ENCODE measurements at regions not wholly inside any gene's neighbourhood (a gene's known extent, or its start where the extent isn't known, plus 50 kb on each side); places are given as distances from the start of the nearest gene placed in this dataset.

DNA sequence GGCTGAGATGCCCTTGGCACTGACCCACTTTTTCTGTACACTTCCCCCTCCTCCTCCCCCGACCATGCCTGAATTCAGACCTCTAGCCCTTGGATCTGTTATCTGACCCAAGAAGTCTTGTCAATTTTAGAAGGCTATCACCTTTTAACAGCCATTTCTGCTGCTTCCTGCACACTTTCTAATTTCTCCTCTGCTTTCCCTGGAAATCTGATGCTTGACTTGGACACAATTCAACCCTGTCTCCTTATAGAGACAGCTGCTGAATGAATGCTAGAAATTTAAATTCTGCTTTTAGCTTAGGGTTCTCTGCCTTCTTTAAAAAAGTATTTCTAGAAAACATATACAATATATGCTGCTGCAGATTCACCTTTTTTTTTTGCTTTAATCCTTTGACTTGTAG, 417.9 kb upstream of the KLF6 start:
- TF ChIP-seq, protein P1, sequence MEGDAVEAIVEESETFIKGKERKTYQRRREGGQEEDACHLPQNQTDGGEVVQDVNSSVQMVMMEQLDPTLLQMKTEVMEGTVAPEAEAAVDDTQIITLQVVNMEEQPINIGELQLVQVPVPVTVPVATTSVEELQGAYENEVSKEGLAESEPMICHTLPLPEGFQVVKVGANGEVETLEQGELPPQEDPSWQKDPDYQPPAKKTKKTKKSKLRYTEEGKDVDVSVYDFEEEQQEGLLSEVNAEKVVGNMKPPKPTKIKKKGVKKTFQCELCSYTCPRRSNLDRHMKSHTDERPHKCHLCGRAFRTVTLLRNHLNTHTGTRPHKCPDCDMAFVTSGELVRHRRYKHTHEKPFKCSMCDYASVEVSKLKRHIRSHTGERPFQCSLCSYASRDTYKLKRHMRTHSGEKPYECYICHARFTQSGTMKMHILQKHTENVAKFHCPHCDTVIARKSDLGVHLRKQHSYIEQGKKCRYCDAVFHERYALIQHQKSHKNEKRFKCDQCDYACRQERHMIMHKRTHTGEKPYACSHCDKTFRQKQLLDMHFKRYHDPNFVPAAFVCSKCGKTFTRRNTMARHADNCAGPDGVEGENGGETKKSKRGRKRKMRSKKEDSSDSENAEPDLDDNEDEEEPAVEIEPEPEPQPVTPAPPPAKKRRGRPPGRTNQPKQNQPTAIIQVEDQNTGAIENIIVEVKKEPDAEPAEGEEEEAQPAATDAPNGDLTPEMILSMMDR (conservative IDR thresholded peaks at IDR 0.05; ENCODE audit: low read depth), result no peak
- DNase-seq (ENCODE audit: low spot score), result no peak
- ChIA-PET POLR2A (ENCODE audit: low non-redundant PET) (no interaction called here), CTCF (interaction anchor here (0.8 kb wide), 1 partner anchor 454 kb away, joined by 3 read pairs; no protein-coding TSS in a partner anchor)
- no peak overlapping the region for H3K27ac ChIP-seq

- no peak for DNase-seq (ENCODE audit: low spot score)
- TF ChIP-seq, protein P1 (conservative IDR thresholded peaks at IDR 0.05; ENCODE audit: low read depth), result no peak
- POLR2A ChIA-PET (ENCODE audit: low non-redundant PET), result no interaction called here
- H3K27ac ChIP-seq, result no peak overlapping the region
- CTCF ChIA-PET, result interaction anchor here (0.6 to 0.8 kb wide), 2 partner anchors 447 to 455 kb away, joined by 3 to 4 read pairs; no protein-coding TSS in a partner anchor
Measured at GRCh38 chr10:4201866-4202825, 417.1 kb upstream of the KLF6 start.

DNA sequence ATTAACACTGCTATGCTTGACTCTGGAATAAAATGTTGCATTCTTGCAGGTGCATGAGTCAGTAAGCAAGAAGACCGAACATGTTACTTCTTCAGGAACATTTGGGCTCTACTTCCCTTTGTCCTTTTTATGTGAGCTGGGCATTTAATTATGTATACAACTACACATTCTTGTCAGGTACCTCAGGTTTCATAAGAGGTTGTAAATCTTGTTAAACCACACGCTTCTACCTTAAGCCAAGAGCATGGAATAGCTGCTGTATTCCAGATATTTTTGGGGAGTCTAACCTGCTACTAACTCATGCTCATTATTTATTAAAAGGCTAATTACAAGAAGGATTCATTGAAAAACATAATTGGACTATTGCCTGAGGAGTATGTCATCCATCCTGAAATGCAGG, 414.2 kb upstream of the KLF6 start:
- POLR2A ChIA-PET (ENCODE audit: low non-redundant PET), result no interaction called here

DNA sequence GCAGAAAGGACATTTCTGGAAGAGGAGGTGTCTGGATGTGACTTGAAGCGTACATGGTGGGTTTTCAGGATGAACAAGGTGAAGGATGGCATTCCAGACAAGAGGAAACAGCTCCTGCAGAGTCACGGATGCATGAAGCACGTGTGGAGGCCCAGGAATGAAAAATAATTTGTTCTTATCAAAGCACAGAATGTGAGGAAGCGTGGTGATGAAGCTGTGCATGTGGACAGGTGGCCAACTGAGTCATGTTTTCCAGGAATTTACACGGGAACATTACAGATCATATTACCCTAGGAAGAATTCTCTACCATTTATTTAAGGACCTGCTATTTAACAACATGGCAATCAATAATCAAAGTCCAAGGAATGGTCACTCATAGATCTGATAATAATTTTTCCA, 413.2 kb upstream of the KLF6 start:
- no peak overlapping the region for H3K27ac ChIP-seq
- ChIA-PET POLR2A (ENCODE audit: low non-redundant PET) (no interaction called here), CTCF (no interaction called here)
- no peak for DNase-seq (ENCODE audit: low spot score)
- TF ChIP-seq, protein P1 (conservative IDR thresholded peaks at IDR 0.05; ENCODE audit: low read depth), result no peak

More for the DNA sequence above, 414.2 kb upstream of the KLF6 start:
- CTCF ChIA-PET, result interaction anchor here (0.6 to 0.7 kb wide), 2 partner anchors 280 to 450 kb away, joined by 3 to 7 read pairs; no protein-coding TSS in a partner anchor
- DNase-seq (ENCODE audit: low spot score), result peak; percentile 20
- H3K27ac ChIP-seq, result no peak overlapping the region
- TF ChIP-seq, protein P1 (conservative IDR thresholded peaks at IDR 0.05; ENCODE audit: low read depth), result no peak

DNA sequence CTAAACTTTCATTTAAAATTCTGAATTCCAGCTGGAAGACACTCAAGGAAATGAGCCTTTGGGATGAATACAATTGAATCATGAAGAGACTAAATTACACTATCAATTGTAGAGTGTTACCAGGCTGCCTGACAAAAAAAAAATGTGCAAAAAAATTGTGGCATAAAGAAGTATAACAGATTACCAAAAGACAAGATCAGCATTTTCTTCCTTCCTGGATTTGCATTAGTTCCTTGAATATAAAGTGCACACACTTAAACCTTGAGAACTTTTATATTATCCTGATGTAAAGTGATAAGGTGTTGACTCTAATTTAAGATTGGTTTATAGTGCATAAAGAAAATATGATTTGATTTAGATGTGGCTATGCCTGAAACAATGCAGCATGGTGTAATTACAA, 412.7 kb upstream of the KLF6 start:
- H3K27ac ChIP-seq, result no peak overlapping the region
- ChIA-PET CTCF (no interaction called here), POLR2A (ENCODE audit: low non-redundant PET) (no interaction called here)
- no peak for DNase-seq (ENCODE audit: low spot score)
- TF ChIP-seq, protein P1 (conservative IDR thresholded peaks at IDR 0.05; ENCODE audit: low read depth), result no peak

DNA sequence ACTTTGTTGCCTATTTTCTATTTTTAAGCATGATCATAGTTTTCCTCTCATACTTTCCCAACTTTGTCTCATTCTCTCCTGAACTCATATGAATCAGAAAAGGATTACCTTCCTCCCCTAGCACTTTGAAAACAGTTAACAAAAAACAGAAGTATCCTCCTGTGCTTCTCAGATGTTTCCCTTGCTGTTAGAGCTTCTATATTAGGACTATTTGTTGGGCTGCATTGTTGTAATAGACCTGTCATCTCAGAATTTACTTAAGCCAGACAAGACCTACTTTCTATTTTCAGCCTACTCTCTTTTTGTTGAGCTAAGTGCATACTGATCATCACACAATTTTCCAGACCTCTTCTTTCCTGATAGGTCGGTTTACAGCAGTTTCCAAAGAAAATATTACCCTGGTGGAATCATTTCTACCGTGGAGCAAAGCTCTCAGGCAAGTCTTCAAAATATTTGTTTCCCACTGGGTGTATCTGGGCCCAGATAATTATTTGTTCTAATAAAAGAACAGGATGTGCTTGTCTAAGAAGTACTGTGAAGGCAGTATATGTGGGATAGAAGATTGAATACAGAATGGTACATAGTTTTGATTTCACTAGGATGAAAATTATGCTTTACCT, 411.9 kb upstream of the KLF6 start:
- H3K27ac ChIP-seq, result no peak overlapping the region
- TF ChIP-seq, protein P1 (conservative IDR thresholded peaks at IDR 0.05; ENCODE audit: low read depth), result no peak
- no peak for DNase-seq (ENCODE audit: low spot score)
- CTCF ChIA-PET, result interaction anchor here (0.6 kb wide), 1 partner anchor 11 kb away, joined by 4 read pairs; no protein-coding TSS in a partner anchor
- POLR2A ChIA-PET (ENCODE audit: low non-redundant PET), result no interaction called here

Data from RWPE1 (cell line).